Testis (tissue), 2 donors: ENCODE measurements at regions not wholly inside any gene's neighbourhood (a gene's known extent, or its start where the extent isn't known, plus 50 kb on each side); places are given as distances from the start of the nearest gene placed in this dataset.
"Not testable (repeated sequence)": the region's sequence is repeated elsewhere in the genome, so short reads cannot be mapped to it uniquely, and the experiment has no call there.

Experiments used
- DNase-seq: peaks from one replicate; pipeline ENCODE4 v3.0.0-alpha.2; 2019
- H3K27ac ChIP-seq, 2 donors: fragments of 200-600 bp; sonication (generic); one replicate each; pipeline ENCODE4 v1.5.1; 2019
- H3K27me3 ChIP-seq: fragments of 200-600 bp; sonication (generic); one replicate; pipeline ENCODE4 v1.5.1; 2019
- H3K36me3 ChIP-seq: fragments of 200-600 bp; sonication (generic); one replicate; pipeline ENCODE4 v1.5.1; 2017; ENCODE audit warnings: low read depth; ENCODE audit errors: missing control alignments
- H3K4me1 ChIP-seq: fragments of 200-600 bp; sonication (generic); one replicate; pipeline ENCODE4 v1.5.1; 2019
- H3K4me3 ChIP-seq, 2 donors: fragments of 200-600 bp; sonication (generic); one replicate each; pipeline ENCODE4 v1.5.1; 2017 to 2019
- H3K9me3 ChIP-seq: fragments of 200-600 bp; sonication (generic); one replicate; pipeline ENCODE4 v1.5.1; 2017
- CTCF ChIP-seq, 3 experiments: fragments of 450-650 bp in 2 of 3; fragments of 200-600 bp in 1 of 3; sonication (generic) in 1 of 3; IDR thresholded peaks; one replicate each; pipeline ENCODE4 v1.5.1; 2016 to 2019; ENCODE audit warnings: antibody characterized with exemption in 3 of 3, mild to moderate bottlenecking in 2 of 3, moderate library complexity in 1 of 3
- POLR2A ChIP-seq: fragments of 450-650 bp; IDR thresholded peaks from one replicate; pipeline ENCODE4 v1.6.1; 2017; ENCODE audit warnings: antibody characterized with exemption, mild to moderate bottlenecking, moderate library complexity
- WGBS, 2 donors: methylation state at CpG; one replicate each; pipeline ENCODE4 v1.1.5; 2018; 5-methylcytosine and 5-hydroxymethylcytosine counted together
- intact Hi-C: fragments of 100-400 bp; cut with DNase I; formaldehyde crosslinking; loops from one replicate; pipeline ENCODE4 v1.15.1; 2023; ENCODE audit warnings: low total_unique reads

DNA sequence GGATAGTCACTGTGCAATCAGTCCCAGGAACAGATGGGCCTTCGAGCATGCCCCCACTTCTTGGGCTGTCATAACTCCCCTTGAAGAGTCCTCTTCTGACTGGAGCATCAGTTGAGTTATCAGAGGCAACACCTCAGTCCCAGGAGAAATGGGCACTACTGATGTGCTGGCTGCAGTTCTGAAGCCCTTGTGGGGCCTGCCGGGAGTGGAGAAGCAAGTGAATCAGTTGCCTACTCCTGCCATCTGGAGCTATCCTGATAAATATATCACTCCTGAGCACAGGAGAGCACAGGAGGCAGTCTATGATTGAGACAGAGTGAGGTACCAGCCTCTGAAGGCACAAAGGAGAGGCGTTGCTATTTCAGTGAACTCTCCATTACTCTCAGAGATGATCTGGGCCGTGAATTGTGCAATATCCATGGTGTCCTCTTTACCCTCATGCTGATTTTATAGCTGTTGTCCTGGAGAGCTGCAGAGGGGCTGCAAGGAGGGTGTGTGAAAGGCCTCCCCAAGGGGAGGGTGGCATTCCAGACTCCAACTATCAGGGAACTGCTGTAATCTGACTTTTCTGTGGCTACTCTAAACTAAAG is 344.2 kb upstream of the ROPN1 start:
- no peaks in the 10 kb centered on the region for H3K36me3 ChIP-seq
- 81 to 83% methylated on average over 4 of the region's 4 CpGs for WGBS, 2 donors
- H3K27me3 ChIP-seq: no peaks in the 10 kb centered on the region
- no peak overlapping the region for H3K4me3 ChIP-seq
- no peaks in the 10 kb centered on the region for H3K9me3 ChIP-seq
- TF ChIP-seq CTCF (IDR thresholded peaks at IDR 0.05) (no peak), POLR2A (no peak)
- intact Hi-C loops: no loop called here
- no peak for DNase-seq
- H3K4me1 ChIP-seq: no peaks in the 10 kb centered on the region
- no peak overlapping the region for H3K27ac ChIP-seq

DNA sequence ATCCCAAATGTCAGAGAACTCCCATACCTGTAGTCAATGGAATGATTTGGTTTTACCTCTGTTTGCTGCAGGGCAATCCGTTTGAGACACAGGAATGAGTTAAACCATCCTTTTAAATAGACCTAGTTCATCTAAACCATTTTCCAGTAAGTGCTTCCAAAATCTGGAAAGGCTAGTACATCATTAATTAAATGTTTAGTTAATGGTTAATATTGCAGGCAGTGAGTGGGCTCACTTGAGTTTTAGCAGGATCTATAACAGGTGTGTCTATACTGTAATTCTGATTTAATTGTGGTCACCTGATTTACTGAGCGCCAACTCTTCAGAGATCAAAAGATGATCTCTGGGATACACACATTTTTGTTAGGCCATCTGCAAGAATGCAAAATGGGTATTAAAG is 353.9 kb upstream of the ROPN1 start:
- 88 to 92% methylated on average over 2 of the region's 2 CpGs for WGBS, 2 donors
- no peak overlapping the region for H3K27ac ChIP-seq
- H3K27me3 ChIP-seq: no peaks in the 10 kb centered on the region
- no peaks in the 10 kb centered on the region for H3K36me3 ChIP-seq
- no peaks in the 10 kb centered on the region for H3K9me3 ChIP-seq
- no peak for DNase-seq
- TF ChIP-seq POLR2A (no peak), CTCF (IDR thresholded peaks at IDR 0.05) (no peak)
- intact Hi-C loops: no loop called here
- H3K4me3 ChIP-seq: no peak overlapping the region
- H3K4me1 ChIP-seq: no peaks in the 10 kb centered on the region

GRCh38 chr3:124346487-124346886 is 354.6 kb upstream of the ROPN1 start:
- no peaks in the 10 kb centered on the region for H3K4me1 ChIP-seq
- WGBS, 2 donors: 94 to 96% methylated on average over 4 of the region's 4 CpGs
- no peaks in the 10 kb centered on the region for H3K27me3 ChIP-seq
- no peak overlapping the region for H3K27ac ChIP-seq
- TF ChIP-seq CTCF (IDR thresholded peaks at IDR 0.05) (no peak), POLR2A (no peak)
- H3K36me3 ChIP-seq: no peaks in the 10 kb centered on the region
- no peak for DNase-seq
- intact Hi-C loops: no loop called here
- H3K4me3 ChIP-seq: no peak overlapping the region
- H3K9me3 ChIP-seq: no peaks in the 10 kb centered on the region

DNA sequence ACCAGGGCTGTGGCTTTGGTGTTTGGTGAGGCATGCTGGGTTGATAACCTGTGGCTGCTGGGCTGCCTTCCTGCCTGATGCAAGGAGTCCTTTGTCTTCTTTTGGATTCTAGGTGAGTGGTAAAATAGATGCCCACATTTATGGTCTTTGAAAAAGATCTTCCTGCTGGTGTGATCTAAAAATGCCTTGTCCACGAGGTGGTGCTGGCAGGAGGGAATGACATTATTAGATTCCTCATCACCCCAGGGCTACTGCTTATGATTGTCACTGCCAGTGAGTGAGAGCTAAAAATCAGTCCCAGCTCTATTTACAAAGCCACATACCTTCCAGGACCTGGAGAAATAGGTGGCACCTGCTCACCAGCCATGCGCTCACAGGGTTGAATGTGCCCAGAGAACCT is 355.5 kb upstream of the ROPN1 start:
- DNase-seq: no peak
- Histone ChIP-seq H3K27me3 (no peaks in the 10 kb centered on the region), H3K4me1 (no peaks in the 10 kb centered on the region), H3K27ac (no peak overlapping the region), H3K9me3 (no peaks in the 10 kb centered on the region), H3K4me3 (no peak overlapping the region), H3K36me3 (no peaks in the 10 kb centered on the region)
- intact Hi-C loops: no loop called here
- 85 to 95% methylated on average over 2 of the region's 2 CpGs for WGBS, 2 donors
- TF ChIP-seq POLR2A: no peak
- TF ChIP-seq CTCF (IDR thresholded peaks at IDR 0.05): no peak

- H3K9me3 ChIP-seq, H3K4me1 ChIP-seq, intact Hi-C loops, H3K36me3 ChIP-seq, H3K4me3 ChIP-seq, H3K27ac ChIP-seq, DNase-seq, H3K27me3 ChIP-seq: not testable (repeated sequence)
- 87 to 94% methylated on average over 5 of the region's 5 CpGs for whole genome bisulfite sequencing, 2 donors
These were observed 356.6 kb upstream of the ROPN1 start for GRCh38 chr3:124348555-124348954.
